Fibroblast of skin of right biceps (primary cell): ENCODE measurements at regions not wholly inside any gene's neighbourhood (a gene's known extent, or its start where the extent isn't known, plus 50 kb on each side); places are given as distances from the start of the nearest gene placed in this dataset.
A peak's percentile ranks its signal among the peaks of the same experiment; 100 is the strongest.
"Not testable (repeated sequence)": the region's sequence is repeated elsewhere in the genome, so short reads cannot be mapped to it uniquely, and the experiment has no call there.

ENCODE experiments used
- DNase-seq: peaks from one replicate; pipeline ENCODE4 v3.0.0-alpha.2; 2013

DNA sequence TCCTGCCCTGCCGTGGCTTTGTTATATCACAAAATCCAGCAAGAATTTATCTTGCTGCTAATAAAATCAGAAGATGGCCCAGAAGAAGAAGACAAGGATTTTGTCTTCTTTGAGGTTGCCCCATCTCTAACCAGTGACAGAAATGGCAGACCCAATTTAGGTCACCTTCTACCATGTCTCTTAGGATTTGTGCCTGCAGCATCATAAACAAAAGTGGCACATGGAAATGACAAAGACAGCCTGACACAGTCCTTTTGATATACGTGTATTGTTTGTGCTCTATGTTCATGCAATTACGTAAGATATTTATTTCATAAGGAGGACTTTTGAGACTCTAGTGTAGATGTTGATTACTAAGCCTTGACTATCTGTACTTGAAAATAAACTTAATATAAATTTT is 135.9 kb upstream of the TMTC4 start:
- DNase-seq, result no peak

GRCh38 chr13:100809856-100810255 is 135.3 kb upstream of the TMTC4 start:
- DNase-seq, result no peak

- no peak for DNase-seq
These were observed 134.5 kb upstream of the TMTC4 start for GRCh38 chr13:100809129-100809390.

DNA sequence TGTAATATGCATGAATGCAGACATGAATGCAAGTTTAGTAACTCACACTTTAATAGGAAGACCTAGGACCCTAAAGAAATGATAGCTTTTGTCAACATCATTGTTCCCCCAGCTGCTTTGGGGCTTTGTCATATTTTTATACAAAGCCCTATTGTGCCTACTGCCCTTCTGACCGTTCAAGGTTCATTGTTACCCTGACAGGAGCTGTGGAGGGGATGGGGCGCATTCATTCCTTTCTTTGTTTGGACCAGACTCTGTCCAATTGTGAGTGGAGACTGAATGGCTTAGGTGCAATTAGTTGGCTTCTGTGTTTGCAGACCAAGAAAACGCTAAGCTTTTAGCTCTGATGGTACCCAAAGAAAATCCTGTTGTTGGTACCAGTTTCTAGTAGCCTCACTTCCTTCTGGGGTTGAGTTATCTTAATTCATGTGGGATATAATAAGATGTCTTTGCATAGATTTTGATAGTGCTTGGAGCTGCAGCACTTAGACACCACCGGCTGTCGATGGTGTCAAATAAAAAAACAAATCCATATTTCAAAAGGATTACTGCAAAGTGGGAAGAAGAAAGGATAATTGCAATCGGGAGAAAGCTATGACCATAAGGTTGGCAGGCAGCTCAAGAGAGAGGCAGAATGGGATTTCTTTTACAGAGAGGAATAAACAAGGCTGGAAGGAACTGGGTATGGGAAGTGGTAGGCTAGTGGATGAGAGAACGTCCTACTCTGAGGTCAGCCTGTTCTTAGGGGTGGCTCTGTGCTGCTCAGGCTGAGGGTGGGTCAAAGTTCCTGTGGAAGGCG is 133.9 kb upstream of the TMTC4 start:
- DNase-seq, result no peak

DNA sequence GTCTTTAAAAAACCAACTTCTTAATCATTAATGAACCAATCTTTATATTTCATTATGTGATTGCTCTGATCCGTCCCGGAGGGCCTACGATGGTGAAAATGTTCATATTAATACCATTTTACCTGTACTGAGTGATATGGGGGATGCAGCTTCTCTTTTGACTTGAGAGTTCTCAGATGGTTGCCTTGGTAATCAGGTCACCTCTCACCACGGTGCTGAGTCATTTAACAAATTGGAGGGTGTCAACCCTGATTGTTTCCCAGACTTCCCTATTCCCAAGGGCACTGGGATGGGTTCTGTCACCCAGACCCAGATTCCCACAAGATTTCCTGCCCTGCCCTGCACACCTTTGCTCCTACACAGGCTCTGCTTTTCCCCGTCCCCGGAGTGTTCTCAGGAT is 128.5 kb upstream of the TMTC4 start:
- no peak for DNase-seq

DNA sequence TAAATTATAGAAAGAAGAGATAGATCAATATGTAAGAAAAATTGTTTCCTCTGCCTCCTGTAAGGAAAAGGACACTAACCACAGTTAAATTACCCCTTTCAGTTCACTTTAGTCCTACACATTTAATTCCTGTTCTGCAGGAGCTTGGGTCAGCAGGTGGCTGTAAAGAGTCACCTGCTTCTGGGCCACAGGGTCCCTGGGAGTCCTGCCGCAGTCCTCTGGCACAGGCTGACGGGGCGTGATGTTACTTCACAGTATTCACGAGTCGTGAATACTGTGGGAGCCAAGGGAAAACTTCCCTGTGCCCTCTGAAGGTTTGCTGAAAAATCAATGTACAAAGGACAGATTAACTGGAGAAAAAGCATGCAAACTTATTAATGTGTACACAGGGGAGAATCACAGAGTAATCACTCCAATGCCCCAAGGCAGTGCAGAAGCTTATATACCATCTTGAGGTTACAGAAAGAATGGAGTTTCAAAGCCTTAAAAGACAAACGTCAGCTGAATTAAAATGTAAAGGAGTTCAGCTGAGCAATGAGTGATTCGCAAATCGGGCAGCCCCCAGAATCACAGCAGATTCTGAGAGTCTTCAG is 125.8 kb upstream of the TMTC4 start:
- no peak for DNase-seq

GRCh38 chr13:100798739-100799361 is 124.3 kb upstream of the TMTC4 start:
- DNase-seq, result no peak

- no peak for DNase-seq
These were observed 123.3 kb upstream of the TMTC4 start for GRCh38 chr13:100797921-100798320.

- DNase-seq, result no peak
These were observed 121.9 kb upstream of the TMTC4 start for GRCh38 chr13:100796463-100796862.

DNA sequence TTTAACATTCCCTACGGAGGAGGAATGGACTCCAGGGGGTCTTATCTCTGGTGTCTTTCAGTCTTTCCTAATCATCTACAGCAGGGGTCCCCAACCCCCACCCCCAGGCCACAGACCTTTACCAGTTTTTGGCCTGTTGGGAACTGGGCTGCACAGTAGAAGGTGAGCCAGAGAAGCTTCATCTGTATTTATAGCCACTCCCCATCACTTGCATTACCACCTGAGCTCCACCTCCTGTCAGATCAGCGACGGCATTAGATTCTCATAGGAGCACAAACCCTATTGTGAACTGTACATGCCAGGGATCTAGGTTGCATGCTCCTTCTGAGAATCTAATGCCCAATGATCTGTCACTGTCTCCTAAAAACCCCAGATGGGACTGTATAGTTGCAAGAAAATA is 120.0 kb upstream of the TMTC4 start:
- no peak for DNase-seq

GRCh38 chr13:100790405-100790804 is 115.8 kb upstream of the TMTC4 start:
- DNase-seq, result no peak

DNA sequence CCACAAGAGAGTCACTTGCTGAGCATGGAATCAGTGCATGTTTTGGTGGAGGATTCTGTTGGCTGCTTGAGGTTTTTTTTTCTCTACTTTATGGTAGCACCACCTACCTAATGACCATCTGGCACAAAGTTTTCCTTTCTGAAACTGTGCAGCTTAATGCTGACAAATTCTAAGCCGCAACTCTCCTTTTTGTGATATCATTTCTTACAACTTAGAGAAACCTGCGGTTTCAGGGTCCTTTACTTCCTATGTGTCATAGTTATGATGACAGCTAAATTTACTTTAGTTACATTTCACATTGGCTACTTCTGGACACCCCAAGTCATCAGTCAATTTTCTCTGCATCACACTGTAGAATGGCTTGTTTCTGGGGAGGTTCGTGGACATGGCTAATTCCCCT is 115.4 kb upstream of the TMTC4 start:
- DNase-seq, result peak; percentile 10

- DNase-seq, result peak; percentile 36
These were observed 114.9 kb upstream of the TMTC4 start for GRCh38 chr13:100789481-100789880.

DNA sequence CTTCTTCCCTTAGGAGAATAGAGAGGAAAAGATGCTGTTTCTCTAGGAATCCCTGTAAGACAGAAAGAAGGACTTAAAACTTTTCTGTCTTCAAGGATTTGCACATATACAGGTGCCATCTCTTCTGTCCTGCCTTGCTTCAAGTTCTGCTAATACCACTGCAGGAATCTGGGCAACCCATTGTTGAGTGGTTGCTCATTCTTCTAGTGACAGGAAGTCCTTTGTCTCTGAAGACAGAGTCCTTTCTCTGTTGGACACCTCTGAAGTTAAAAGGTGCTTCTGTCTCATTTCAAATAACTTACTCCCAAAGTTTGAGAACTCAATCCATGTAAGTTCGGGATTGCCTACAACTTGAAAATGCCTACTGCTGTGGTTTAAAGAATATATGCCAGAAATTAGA is 114.4 kb upstream of the TMTC4 start:
- no peak for DNase-seq

DNA sequence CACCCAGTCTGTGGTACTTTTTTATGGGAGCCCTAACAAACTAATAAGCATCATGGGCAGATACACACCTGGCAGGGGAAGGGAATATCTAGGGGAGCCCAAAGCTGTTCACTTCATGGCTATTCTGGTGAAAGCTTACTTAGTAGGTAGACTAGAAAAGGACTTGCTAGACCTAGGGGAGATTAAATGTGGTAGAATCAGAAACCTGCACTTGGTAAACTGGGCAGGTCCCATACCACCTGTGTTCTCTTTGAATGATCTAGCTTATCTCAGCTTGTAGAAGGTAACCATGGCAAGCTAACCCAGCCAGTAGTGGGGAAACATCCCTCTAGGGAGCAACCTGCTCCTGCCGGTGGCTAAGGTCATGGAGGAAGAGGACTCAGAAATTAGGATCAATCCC is 113.9 kb upstream of the TMTC4 start:
- no peak for DNase-seq

DNA sequence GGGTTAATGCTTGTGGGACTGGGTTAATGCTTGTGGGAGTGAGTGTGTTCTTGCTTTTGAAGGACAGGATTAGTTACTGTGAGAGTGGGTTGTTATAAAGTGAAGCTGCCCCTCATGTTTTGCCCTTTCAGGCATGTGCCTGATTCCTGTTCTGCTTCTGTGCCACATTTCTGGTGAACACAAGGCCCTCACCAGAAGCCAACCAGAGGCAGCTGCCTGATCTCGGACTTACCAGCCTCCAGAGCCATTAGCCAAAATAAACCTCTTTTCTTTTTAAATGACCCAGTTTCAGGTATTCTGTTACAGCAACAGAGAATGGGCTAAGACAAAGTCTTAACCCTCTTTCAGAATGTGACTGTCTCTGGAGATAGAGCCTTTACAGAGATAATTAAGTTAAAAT is 113.3 kb upstream of the TMTC4 start:
- DNase-seq, result no peak

- not testable (repeated sequence) for DNase-seq
These were observed 102.1 kb upstream of the TMTC4 start for GRCh38 chr13:100776686-100777085.

DNA sequence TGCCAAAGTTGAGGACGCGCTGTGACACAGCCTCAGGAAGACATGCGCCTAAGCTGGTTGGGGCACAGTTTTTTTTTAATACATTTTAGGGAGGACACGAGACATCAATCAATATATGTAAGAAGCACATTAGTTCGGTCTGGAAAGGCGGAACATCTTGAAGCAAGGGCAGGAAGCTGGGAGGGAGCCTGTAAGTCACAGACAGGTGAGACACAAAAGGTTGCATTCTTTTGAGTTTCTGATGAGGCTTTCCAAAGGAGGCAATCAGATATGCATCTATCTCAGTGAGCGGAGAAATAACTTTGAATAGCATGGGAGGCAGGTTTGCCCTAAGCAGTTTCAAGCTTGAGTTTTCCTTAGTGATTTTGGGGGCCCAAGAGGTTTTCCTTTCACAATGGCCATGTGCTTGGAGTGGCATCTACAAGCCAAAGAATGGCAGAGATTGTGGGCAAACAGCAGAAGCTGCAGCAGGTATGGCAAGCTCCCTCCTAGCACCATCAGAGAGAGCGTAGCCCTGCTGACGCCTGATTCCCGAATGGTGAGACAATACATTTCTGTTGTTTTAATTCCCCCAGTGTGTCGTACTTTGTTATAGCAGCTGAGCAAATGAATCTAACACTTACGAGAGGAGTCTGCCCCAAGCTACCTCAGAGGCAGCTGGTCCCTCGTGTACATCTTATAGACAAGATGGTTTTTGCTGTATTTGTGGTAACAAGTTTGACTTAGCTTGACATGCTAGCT is 99.5 kb upstream of the TMTC4 start:
- no peak for DNase-seq

DNA sequence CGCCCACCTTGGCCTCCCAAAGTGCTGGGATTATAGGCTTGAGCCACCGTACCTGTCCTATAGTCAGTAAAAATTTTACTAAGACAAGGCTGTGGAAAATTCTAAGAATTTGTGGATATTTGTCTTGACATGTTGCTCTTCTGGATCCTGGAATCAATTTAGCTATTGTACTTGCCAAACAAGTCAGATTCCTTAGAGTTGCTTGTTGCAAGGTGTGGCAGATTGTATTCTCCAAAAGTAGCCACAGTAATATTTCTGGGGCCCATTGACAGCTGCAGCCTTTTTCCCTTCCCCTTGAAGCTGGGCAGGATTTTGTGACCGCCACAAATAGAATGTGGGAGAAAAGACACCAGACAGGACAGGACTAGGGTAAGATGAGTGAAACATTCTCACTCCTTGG is 98.8 kb upstream of the TMTC4 start:
- DNase-seq, result no peak

- no peak for DNase-seq
These were observed 92.6 kb upstream of the TMTC4 start for GRCh38 chr13:100767192-100767591.

DNA sequence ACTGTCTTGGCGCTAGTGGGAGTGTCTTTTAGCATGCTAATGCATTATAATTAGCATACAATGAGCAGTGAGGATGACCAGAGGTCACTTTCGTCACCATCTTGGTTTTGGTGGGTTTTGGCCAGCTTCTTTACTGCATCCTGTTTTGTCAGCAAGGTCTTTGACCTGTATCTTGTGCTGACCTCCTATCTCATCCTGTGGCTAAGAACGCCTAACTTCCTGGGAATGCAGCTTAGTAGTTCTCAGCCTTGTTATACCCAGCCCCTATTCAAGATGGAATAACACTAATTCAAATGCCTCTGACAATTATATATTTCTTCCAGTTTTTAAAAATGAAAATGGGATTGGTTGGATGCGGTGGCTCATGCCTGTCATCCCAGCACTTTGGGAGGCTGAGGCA is 92.0 kb upstream of the TMTC4 start:
- DNase-seq, result not testable (repeated sequence)

GRCh38 chr13:100764937-100765336 is 90.3 kb upstream of the TMTC4 start:
- DNase-seq, result no peak

DNA sequence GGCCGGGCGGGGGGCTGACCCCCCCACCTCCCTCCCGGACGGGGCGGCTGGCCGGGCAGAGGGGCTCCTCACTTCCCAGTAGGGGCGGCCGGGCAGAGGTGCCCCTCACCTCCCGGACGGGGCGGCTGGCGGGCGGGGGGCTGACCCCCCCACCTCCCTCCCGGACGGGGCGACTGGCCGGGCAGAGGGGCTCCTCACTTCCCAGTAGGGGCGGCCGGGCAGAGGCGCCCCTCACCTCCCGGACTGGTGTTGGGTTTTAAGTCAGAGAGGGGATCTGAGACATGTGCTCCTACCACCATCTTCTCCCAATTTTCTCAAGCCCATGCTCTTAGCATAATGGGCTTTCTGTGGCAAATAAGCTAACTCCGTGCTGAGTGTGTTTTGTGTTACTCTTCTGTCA is 87.5 kb upstream of the TMTC4 start:
- DNase-seq, result not testable (repeated sequence)

DNA sequence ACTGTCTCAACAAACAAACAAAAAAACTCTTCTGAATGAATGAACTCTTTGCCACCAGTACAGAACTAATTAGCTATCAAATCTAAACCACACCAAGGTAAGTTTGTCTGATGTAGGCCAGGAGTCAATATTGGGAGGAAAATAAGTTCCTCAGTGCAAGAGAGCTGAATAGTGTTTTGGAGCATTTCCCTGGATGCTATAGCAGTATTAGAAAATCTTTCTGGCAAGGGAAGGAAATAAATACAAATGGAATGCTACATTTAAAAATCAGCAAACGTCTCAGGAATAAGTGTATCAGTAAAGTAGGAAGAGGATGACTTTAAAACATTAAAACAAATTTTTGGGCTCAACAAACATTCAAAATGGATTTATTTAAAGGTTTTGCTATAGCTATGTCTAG is 81.3 kb upstream of the TMTC4 start:
- DNase-seq, result no peak
